IPS-20b (cell line): ENCODE measurements at regions not wholly inside any gene's neighbourhood (a gene's known extent, or its start where the extent isn't known, plus 50 kb on each side); places are given as distances from the start of the nearest gene placed in this dataset.

Experiments
- H3K27ac ChIP-seq: one replicate; pipeline ENCODE4 v1.5.1; 2013; ENCODE audit warnings: low read length
- H3K27me3 ChIP-seq: 2 replicates; pipeline ENCODE4 v1.6.1; 2013; ENCODE audit warnings: mild to moderate bottlenecking, low read length, inconsistent platforms; ENCODE audit not compliant: insufficient read depth
- H3K36me3 ChIP-seq: 2 replicates; pipeline ENCODE4 v1.6.1; 2013; ENCODE audit warnings: low read depth, mild to moderate bottlenecking, inconsistent platforms, low read length, moderate library complexity; ENCODE audit not compliant: insufficient read depth
- H3K4me1 ChIP-seq: 2 replicates; pipeline ENCODE4 v1.6.1; 2013; ENCODE audit warnings: mild to moderate bottlenecking, control low read depth, inconsistent platforms, low read length, moderate library complexity; ENCODE audit not compliant: insufficient read depth
- H3K4me3 ChIP-seq: 2 replicates; pipeline ENCODE4 v1.5.1; 2013; ENCODE audit warnings: mild to moderate bottlenecking, low read length, inconsistent platforms
- H3K9ac ChIP-seq: 2 replicates; pipeline ENCODE4 v1.6.1; 2013; ENCODE audit warnings: low read depth, mild to moderate bottlenecking, inconsistent platforms, low read length, moderate library complexity
- H3K9me3 ChIP-seq: 2 replicates; pipeline ENCODE4 v1.6.1; 2013; ENCODE audit warnings: mild to moderate bottlenecking, low read depth, low read length, inconsistent platforms; ENCODE audit not compliant: insufficient read depth

- peak overlapping the region; percentile 40; the same call in 1 of the 2 replicates for H3K9ac ChIP-seq
- H3K27ac ChIP-seq: peak overlapping the region; percentile 61
- H3K27me3 ChIP-seq: no peaks in the 10 kb centered on the region
- H3K9me3 ChIP-seq: no peaks in the 10 kb centered on the region
- H3K36me3 ChIP-seq: no peaks in the 10 kb centered on the region
- peak overlapping the region; percentile 11; the same call in 1 of the 2 replicates for H3K4me3 ChIP-seq
- H3K4me1 ChIP-seq: peaks cover 46% of the 10 kb centered on the region
These were observed 129.8 kb downstream of the TBX5 start for GRCh38 chr12:114275932-114276785.

- H3K27me3 ChIP-seq: no peaks in the 10 kb centered on the region
- peak overlapping the region; percentile 61 for H3K27ac ChIP-seq
- no peak overlapping the region for H3K4me3 ChIP-seq
- H3K9ac ChIP-seq: peak overlapping the region; percentile 40; the same call in 1 of the 2 replicates
- no peaks in the 10 kb centered on the region for H3K36me3 ChIP-seq
- H3K9me3 ChIP-seq: no peaks in the 10 kb centered on the region
- H3K4me1 ChIP-seq: peaks cover 52% of the 10 kb centered on the region
These were observed 130.9 kb downstream of the TBX5 start for GRCh38 chr12:114275086-114275485.

- Histone ChIP-seq H3K9me3 (no peaks in the 10 kb centered on the region), H3K9ac (no peak overlapping the region), H3K36me3 (no peaks in the 10 kb centered on the region), H3K27me3 (no peaks in the 10 kb centered on the region), H3K4me3 (no peak overlapping the region), H3K27ac (no peak overlapping the region), H3K4me1 (peaks cover 52% of the 10 kb centered on the region)
These were observed 131.8 kb downstream of the TBX5 start for GRCh38 chr12:114274131-114274530.

- no peak overlapping the region for H3K4me3 ChIP-seq
- no peak overlapping the region for H3K27ac ChIP-seq
- no peaks in the 10 kb centered on the region for H3K9me3 ChIP-seq
- no peaks in the 10 kb centered on the region for H3K27me3 ChIP-seq
- peaks cover 52% of the 10 kb centered on the region for H3K4me1 ChIP-seq
- H3K36me3 ChIP-seq: no peaks in the 10 kb centered on the region
- H3K9ac ChIP-seq: peak overlapping the region; percentile 43; the same call in 1 of the 2 replicates
These were observed 133.3 kb downstream of the TBX5 start for GRCh38 chr12:114272605-114273004.

GRCh38 chr12:114272071-114272470 lies 133.9 kb downstream of the TBX5 start:
- Histone ChIP-seq H3K36me3 (no peaks in the 10 kb centered on the region), H3K4me1 (peaks cover 48% of the 10 kb centered on the region), H3K9ac (peak overlapping the region; percentile 43; the same call in 1 of the 2 replicates), H3K27me3 (no peaks in the 10 kb centered on the region), H3K9me3 (no peaks in the 10 kb centered on the region), H3K4me3 (no peak overlapping the region), H3K27ac (no peak overlapping the region)

GRCh38 chr12:114269153-114269552 lies 136.8 kb downstream of the TBX5 start:
- Histone ChIP-seq H3K4me3 (no peak overlapping the region), H3K9me3 (no peaks in the 10 kb centered on the region), H3K36me3 (no peaks in the 10 kb centered on the region), H3K27me3 (no peaks in the 10 kb centered on the region), H3K27ac (no peak overlapping the region), H3K9ac (no peak overlapping the region; the same call in 1 of the 2 replicates), H3K4me1 (peaks cover 24% of the 10 kb centered on the region)

GRCh38 chr12:114266536-114266935 lies 139.4 kb downstream of the TBX5 start:
- Histone ChIP-seq H3K4me3 (no peak overlapping the region), H3K4me1 (peaks cover 13% of the 10 kb centered on the region; the same call in 1 of the 2 replicates), H3K9me3 (no peaks in the 10 kb centered on the region), H3K27me3 (no peaks in the 10 kb centered on the region), H3K9ac (no peak overlapping the region), H3K36me3 (no peaks in the 10 kb centered on the region), H3K27ac (no peak overlapping the region)

GRCh38 chr12:114265036-114265435 lies 140.9 kb downstream of the TBX5 start:
- H3K9me3 ChIP-seq: no peaks in the 10 kb centered on the region
- no peak overlapping the region for H3K4me3 ChIP-seq
- no peak overlapping the region for H3K27ac ChIP-seq
- peaks cover 5% of the 10 kb centered on the region; the same call in 1 of the 2 replicates for H3K4me1 ChIP-seq
- H3K36me3 ChIP-seq: no peaks in the 10 kb centered on the region
- no peak overlapping the region for H3K9ac ChIP-seq
- H3K27me3 ChIP-seq: no peaks in the 10 kb centered on the region

GRCh38 chr12:114263056-114263805 lies 142.7 kb downstream of the TBX5 start:
- Histone ChIP-seq H3K4me3 (no peak overlapping the region), H3K27ac (no peak overlapping the region), H3K9ac (no peak overlapping the region)

GRCh38 chr12:114257687-114258086 lies 148.3 kb downstream of the TBX5 start:
- Histone ChIP-seq H3K9ac (no peak overlapping the region), H3K4me3 (no peak overlapping the region), H3K27ac (no peak overlapping the region), H3K27me3 (no peaks in the 10 kb centered on the region), H3K9me3 (no peaks in the 10 kb centered on the region), H3K4me1 (no peaks in the 10 kb centered on the region), H3K36me3 (no peaks in the 10 kb centered on the region)

More at GRCh38 chr12:114263056-114263805, 142.7 kb downstream of the TBX5 start:
- H3K4me1 ChIP-seq: peaks cover 5% of the 10 kb centered on the region; the same call in 1 of the 2 replicates
- H3K36me3 ChIP-seq: no peaks in the 10 kb centered on the region
- H3K9me3 ChIP-seq: no peaks in the 10 kb centered on the region
- H3K27me3 ChIP-seq: no peaks in the 10 kb centered on the region

GRCh38 chr12:114254998-114255397 lies 150.9 kb downstream of the TBX5 start:
- no peaks in the 10 kb centered on the region for H3K4me1 ChIP-seq
- no peaks in the 10 kb centered on the region for H3K27me3 ChIP-seq
- H3K36me3 ChIP-seq: no peaks in the 10 kb centered on the region
- no peak overlapping the region for H3K4me3 ChIP-seq
- H3K9ac ChIP-seq: no peak overlapping the region
- H3K9me3 ChIP-seq: no peaks in the 10 kb centered on the region
- H3K27ac ChIP-seq: no peak overlapping the region
